ENCODE measurements at regions not wholly inside any gene's neighbourhood (a gene's known extent, or its start where the extent isn't known, plus 50 kb on each side); places are given as distances from the start of the nearest gene placed in this dataset.

DNA sequence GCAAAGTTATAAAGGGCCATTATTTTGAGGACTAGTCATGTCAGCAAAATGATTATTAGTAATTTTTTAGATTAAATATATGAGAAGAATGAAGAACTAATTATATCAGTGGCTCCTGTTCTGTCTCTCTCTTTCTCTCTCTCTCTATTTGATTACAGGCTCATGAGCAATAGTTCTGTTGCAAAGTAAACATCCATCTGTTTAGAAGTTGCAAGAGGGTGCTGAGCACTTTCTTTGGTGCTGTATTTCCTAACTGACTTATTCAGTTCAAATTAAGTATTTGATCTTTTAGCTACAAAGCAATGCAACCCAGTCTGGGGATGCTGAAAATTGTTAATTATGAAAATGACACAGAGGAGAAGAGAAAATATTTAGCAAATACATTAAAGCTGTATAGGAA, 408.1 kb upstream of the UBE2E3 start:
- Histone ChIP-seq H2BK5ac (ENCODE audit: low read length) (no peak overlapping the region), H3K79me1 (ENCODE audit: low read depth, low read length) (no peaks in the 10 kb centered on the region), H3K9ac (ENCODE audit: low read depth, low read length, poor library complexity) (no peak overlapping the region), H4K8ac (ENCODE audit: low read depth, low read length) (no peak overlapping the region), H2BK12ac (ENCODE audit: low read length) (no peak overlapping the region), H4K91ac (ENCODE audit: low read depth, low read length, poor library complexity) (no peak overlapping the region), H3K4me3 (ENCODE audit: low read length in 2 of 2) (no peak overlapping the region), H2BK120ac (ENCODE audit: low read depth, low read length) (no peak overlapping the region), H3K27ac (replicated peaks; ENCODE audit: low read length) (no peak overlapping the region), H3K23ac (ENCODE audit: low read depth, low read length, poor library complexity) (no peak overlapping the region), H3K27me3 (ENCODE audit: control insufficient read depth in 3 of 3, insufficient read depth in 3 of 3, low read depth in 1 of 3, low read length in 3 of 3) (no peaks in the 10 kb centered on the region), H3K18ac (ENCODE audit: low read length) (no peak overlapping the region), H3K9me3 (replicated peaks in 1 of 2; ENCODE audit: control insufficient read depth in 2 of 2, insufficient read depth in 1 of 2, low read depth in 1 of 2, low read length in 2 of 2) (no peaks in the 10 kb centered on the region), H3K36me3 (replicated peaks in 1 of 2; ENCODE audit: control insufficient read depth in 2 of 2, insufficient read depth in 2 of 2, low read length in 2 of 2) (no peaks in the 10 kb centered on the region), H2BK15ac (ENCODE audit: low read length) (no peak overlapping the region), H3K4ac (ENCODE audit: low read length) (no peak overlapping the region), H3K4me2 (ENCODE audit: insufficient read depth, low read length, poor library complexity, severe bottlenecking) (no peak overlapping the region), H3K14ac (ENCODE audit: low read length) (no peak overlapping the region), H2AFZ (ENCODE audit: low read length) (no peak overlapping the region), H3K4me1 (ENCODE audit: control insufficient read depth in 2 of 2, insufficient read depth in 1 of 2, low read depth in 1 of 2, low read length in 2 of 2) (no peaks in the 10 kb centered on the region), H2AK5ac (ENCODE audit: low read depth, low read length) (no peak overlapping the region)
- no peak for DNase-seq (ENCODE audit: low spot score)

GRCh38 chr2:180571559-180571958, 408.8 kb upstream of the UBE2E3 start:
- H3K9me3 ChIP-seq (replicated peaks in 1 of 2; ENCODE audit: control insufficient read depth in 2 of 2, insufficient read depth in 1 of 2, low read depth in 1 of 2, low read length in 2 of 2), result no peaks in the 10 kb centered on the region
- no peak overlapping the region for H3K23ac ChIP-seq (ENCODE audit: low read depth, low read length, poor library complexity)
- H2BK15ac ChIP-seq (ENCODE audit: low read length), result no peak overlapping the region
- H2BK5ac ChIP-seq (ENCODE audit: low read length), result no peak overlapping the region
- H3K4me2 ChIP-seq (ENCODE audit: insufficient read depth, low read length, poor library complexity, severe bottlenecking), result no peak overlapping the region
- H3K36me3 ChIP-seq (replicated peaks in 1 of 2; ENCODE audit: control insufficient read depth in 2 of 2, insufficient read depth in 2 of 2, low read length in 2 of 2), result no peaks in the 10 kb centered on the region
- H2AFZ ChIP-seq (ENCODE audit: low read length), result no peak overlapping the region
- H3K4me3 ChIP-seq (ENCODE audit: low read length in 2 of 2), result no peak overlapping the region
- no peak overlapping the region for H2BK12ac ChIP-seq (ENCODE audit: low read length)
- H2BK120ac ChIP-seq (ENCODE audit: low read depth, low read length), result no peak overlapping the region
- no peak overlapping the region for H3K18ac ChIP-seq (ENCODE audit: low read length)
- H4K8ac ChIP-seq (ENCODE audit: low read depth, low read length), result no peak overlapping the region
- no peaks in the 10 kb centered on the region for H3K79me1 ChIP-seq (ENCODE audit: low read depth, low read length)
- H3K27ac ChIP-seq (replicated peaks; ENCODE audit: low read length), result no peak overlapping the region
- H3K4ac ChIP-seq (ENCODE audit: low read length), result no peak overlapping the region
- H3K9ac ChIP-seq (ENCODE audit: low read depth, low read length, poor library complexity), result no peak overlapping the region
- no peak overlapping the region for H4K91ac ChIP-seq (ENCODE audit: low read depth, low read length, poor library complexity)
- H3K27me3 ChIP-seq (ENCODE audit: control insufficient read depth in 3 of 3, insufficient read depth in 3 of 3, low read depth in 1 of 3, low read length in 3 of 3), result no peaks in the 10 kb centered on the region
- H2AK5ac ChIP-seq (ENCODE audit: low read depth, low read length), result no peak overlapping the region
- WGBS, 2 donors (ENCODE audit: extremely low coverage in 2 of 2, insufficient read length in 2 of 2, insufficient replicate concordance in 1 of 2), result no CpG with 5 or more reads among the region's 2 CpGs
- H3K14ac ChIP-seq (ENCODE audit: low read length), result no peak overlapping the region
- no peaks in the 10 kb centered on the region for H3K4me1 ChIP-seq (ENCODE audit: control insufficient read depth in 2 of 2, insufficient read depth in 1 of 2, low read depth in 1 of 2, low read length in 2 of 2)
- no peak for DNase-seq (ENCODE audit: low spot score)

DNA sequence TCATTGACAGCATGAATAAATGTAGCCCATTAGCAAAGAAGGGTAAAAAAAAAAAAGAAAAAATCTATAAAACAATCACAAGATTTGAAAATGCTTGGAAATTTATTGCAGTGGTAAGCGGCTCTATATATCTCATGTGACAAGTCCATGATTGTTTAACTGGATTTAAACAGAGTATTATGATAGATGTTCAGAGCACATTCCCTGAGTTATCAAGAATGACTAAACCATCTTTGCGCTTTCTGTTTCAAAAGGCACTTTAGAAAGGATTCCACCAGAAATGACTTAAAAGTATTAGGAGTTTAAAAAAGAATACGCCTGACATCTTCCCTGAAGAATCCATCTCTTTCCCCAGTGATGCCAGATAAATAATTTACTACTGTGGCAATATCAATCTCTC, 409.5 kb upstream of the UBE2E3 start:
- H3K18ac ChIP-seq (ENCODE audit: low read length), result no peak overlapping the region
- H3K9me3 ChIP-seq (replicated peaks in 1 of 2; ENCODE audit: control insufficient read depth in 2 of 2, insufficient read depth in 1 of 2, low read depth in 1 of 2, low read length in 2 of 2), result no peaks in the 10 kb centered on the region
- no peak overlapping the region for H2BK120ac ChIP-seq (ENCODE audit: low read depth, low read length)
- H2BK12ac ChIP-seq (ENCODE audit: low read length), result no peak overlapping the region
- WGBS, 2 donors (ENCODE audit: extremely low coverage in 2 of 2, insufficient read length in 2 of 2, insufficient replicate concordance in 1 of 2), result no CpG with 5 or more reads among the region's 3 CpGs
- H2BK15ac ChIP-seq (ENCODE audit: low read length), result no peak overlapping the region
- H3K4me3 ChIP-seq (ENCODE audit: low read length in 2 of 2), result no peak overlapping the region
- no peak overlapping the region for H2BK5ac ChIP-seq (ENCODE audit: low read length)
- no peak overlapping the region for H4K8ac ChIP-seq (ENCODE audit: low read depth, low read length)
- H3K9ac ChIP-seq (ENCODE audit: low read depth, low read length, poor library complexity), result no peak overlapping the region
- H3K4me1 ChIP-seq (ENCODE audit: control insufficient read depth in 2 of 2, insufficient read depth in 1 of 2, low read depth in 1 of 2, low read length in 2 of 2), result no peaks in the 10 kb centered on the region
- no peak overlapping the region for H3K14ac ChIP-seq (ENCODE audit: low read length)
- H2AK5ac ChIP-seq (ENCODE audit: low read depth, low read length), result no peak overlapping the region
- H3K79me1 ChIP-seq (ENCODE audit: low read depth, low read length), result no peaks in the 10 kb centered on the region
- no peak overlapping the region for H3K4me2 ChIP-seq (ENCODE audit: insufficient read depth, low read length, poor library complexity, severe bottlenecking)
- H3K4ac ChIP-seq (ENCODE audit: low read length), result no peak overlapping the region
- no peak overlapping the region for H3K23ac ChIP-seq (ENCODE audit: low read depth, low read length, poor library complexity)
- no peak overlapping the region for H3K27ac ChIP-seq (replicated peaks; ENCODE audit: low read length)
- H4K91ac ChIP-seq (ENCODE audit: low read depth, low read length, poor library complexity), result no peak overlapping the region
- H3K27me3 ChIP-seq (ENCODE audit: control insufficient read depth in 3 of 3, insufficient read depth in 3 of 3, low read depth in 1 of 3, low read length in 3 of 3), result no peaks in the 10 kb centered on the region
- H2AFZ ChIP-seq (ENCODE audit: low read length), result no peak overlapping the region
- H3K36me3 ChIP-seq (replicated peaks in 1 of 2; ENCODE audit: control insufficient read depth in 2 of 2, insufficient read depth in 2 of 2, low read length in 2 of 2), result no peaks in the 10 kb centered on the region
- DNase-seq (ENCODE audit: low spot score), result no peak

DNA sequence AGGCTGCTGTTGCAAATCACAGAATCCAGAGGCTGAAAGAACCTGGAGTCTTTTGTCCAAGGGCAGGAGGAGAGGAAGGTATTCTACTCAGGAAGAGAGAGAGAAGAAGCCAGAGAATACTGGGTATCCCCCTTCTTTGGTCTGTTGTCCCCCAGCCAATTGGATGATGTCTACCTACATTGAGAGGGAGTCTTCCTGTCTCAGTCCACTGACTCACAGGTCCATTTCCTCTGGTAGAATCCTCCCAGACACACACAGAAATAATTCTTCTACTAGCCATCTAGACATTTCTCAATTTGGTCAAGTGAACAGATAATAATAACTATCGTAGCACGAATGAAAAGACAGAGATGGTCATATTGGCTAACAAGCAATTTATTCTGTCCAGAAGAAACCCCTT, 416.4 kb upstream of the UBE2E3 start:
- Histone ChIP-seq H2BK12ac (ENCODE audit: low read length) (no peak overlapping the region), H3K27me3 (ENCODE audit: control insufficient read depth in 3 of 3, insufficient read depth in 3 of 3, low read depth in 1 of 3, low read length in 3 of 3) (no peaks in the 10 kb centered on the region), H3K36me3 (replicated peaks in 1 of 2; ENCODE audit: control insufficient read depth in 2 of 2, insufficient read depth in 2 of 2, low read length in 2 of 2) (no peaks in the 10 kb centered on the region), H3K18ac (ENCODE audit: low read length) (no peak overlapping the region), H3K4ac (ENCODE audit: low read length) (no peak overlapping the region), H3K9ac (ENCODE audit: low read depth, low read length, poor library complexity) (no peak overlapping the region), H2AK5ac (ENCODE audit: low read depth, low read length) (no peak overlapping the region), H3K79me1 (ENCODE audit: low read depth, low read length) (no peaks in the 10 kb centered on the region), H4K91ac (ENCODE audit: low read depth, low read length, poor library complexity) (no peak overlapping the region), H2AFZ (ENCODE audit: low read length) (no peak overlapping the region), H2BK15ac (ENCODE audit: low read length) (no peak overlapping the region), H3K27ac (replicated peaks; ENCODE audit: low read length) (no peak overlapping the region), H4K8ac (ENCODE audit: low read depth, low read length) (no peak overlapping the region), H2BK5ac (ENCODE audit: low read length) (no peak overlapping the region), H3K4me3 (ENCODE audit: low read length in 2 of 2) (no peak overlapping the region), H3K4me2 (ENCODE audit: insufficient read depth, low read length, poor library complexity, severe bottlenecking) (no peak overlapping the region), H3K4me1 (ENCODE audit: control insufficient read depth in 2 of 2, insufficient read depth in 1 of 2, low read depth in 1 of 2, low read length in 2 of 2) (no peaks in the 10 kb centered on the region), H2BK120ac (ENCODE audit: low read depth, low read length) (no peak overlapping the region), H3K14ac (ENCODE audit: low read length) (no peak overlapping the region), H3K9me3 (replicated peaks in 1 of 2; ENCODE audit: control insufficient read depth in 2 of 2, insufficient read depth in 1 of 2, low read depth in 1 of 2, low read length in 2 of 2) (peaks cover 0 to 3% of the 10 kb centered on the region in 2 donors), H3K23ac (ENCODE audit: low read depth, low read length, poor library complexity) (no peak overlapping the region)
- no peak for DNase-seq (ENCODE audit: low spot score)
- no CpG with 5 or more reads among the region's 2 CpGs for WGBS, 2 donors (ENCODE audit: extremely low coverage in 2 of 2, insufficient read length in 2 of 2, insufficient replicate concordance in 1 of 2)

Measured in neuronal stem cell (in vitro differentiated cells).